Esophagus muscularis mucosa (tissue), 4 donors: ENCODE measurements at regions not wholly inside any gene's neighbourhood (a gene's known extent, or its start where the extent isn't known, plus 50 kb on each side); places are given as distances from the start of the nearest gene placed in this dataset.

Experiments
- DNase-seq: peaks from one replicate; pipeline ENCODE4 v3.0.0-alpha.2; 2017; ENCODE audit errors: extremely low spot score
- H3K27ac ChIP-seq, 4 donors: fragments of 200-600 bp; sonication (generic); replicated peaks in 1 of 4; 1 replicate in 3 of 4; 2 replicates in 1 of 4; pipeline ENCODE4 v1.5.1; 2016 to 2019; ENCODE audit warnings: mild to moderate bottlenecking in 1 of 4
- H3K27me3 ChIP-seq, 4 donors: fragments of 200-600 bp; sonication (generic); one replicate each; pipeline versions ENCODE4 v1.5.1 to v1.6.0; 2016 to 2019
- H3K36me3 ChIP-seq, 4 donors: fragments of 200-600 bp; sonication (generic); one replicate each; pipeline ENCODE4 v1.5.1; 2016 to 2019
- H3K4me1 ChIP-seq, 4 donors: fragments of 200-600 bp; sonication (generic); one replicate each; pipeline ENCODE4 v1.5.1; 2016 to 2019
- H3K4me3 ChIP-seq, 4 donors: fragments of 200-600 bp; sonication (generic); 1 replicate in 2 of 4; 2 replicates in 2 of 4; pipeline ENCODE4 v1.5.1; 2016 to 2019; ENCODE audit warnings: mild to moderate bottlenecking in 4 of 4, moderate library complexity in 1 of 4
- H3K9me3 ChIP-seq, 4 donors: fragments of 200-600 bp; sonication (generic); 1 replicate in 3 of 4; 2 replicates in 1 of 4; pipeline ENCODE4 v1.5.1; 2016 to 2019
- CTCF ChIP-seq, 3 experiments: fragments of 200-600 bp in 2 of 3; fragments of 450-650 bp in 1 of 3; sonication (generic) in 2 of 3; IDR thresholded peaks; one replicate each; pipeline ENCODE4 v1.5.1; 2017 to 2019; ENCODE audit warnings: antibody characterized with exemption in 3 of 3, mild to moderate bottlenecking in 2 of 3, moderate library complexity in 1 of 3
- EP300 ChIP-seq: sonication (generic); formaldehyde crosslinking; IDR thresholded peaks from one replicate; pipeline ENCODE4 v1.6.1; 2017; ENCODE audit warnings: antibody characterized with exemption
- POLR2A ChIP-seq: fragments of 450-650 bp; IDR thresholded peaks from one replicate; pipeline ENCODE4 v1.6.1; 2017; ENCODE audit warnings: antibody characterized with exemption, moderate library complexity, mild to moderate bottlenecking, low read depth
- POLR2AphosphoS5 ChIP-seq, 2 donors: sonication (generic); formaldehyde crosslinking; IDR thresholded peaks; one replicate each; pipeline ENCODE4 v1.6.1; 2017; ENCODE audit warnings: antibody characterized with exemption in 2 of 2
- WGBS: methylation state at CpG from one replicate; pipeline ENCODE4 v1.1.5; 2018; 5-methylcytosine and 5-hydroxymethylcytosine counted together
- intact Hi-C: fragments of 100-400 bp; cut with DNase I; formaldehyde crosslinking; loops from one replicate; pipeline ENCODE4 v1.15.1; 2023

GRCh38 chr3:145776782-145777408, 384.1 kb downstream of the PLOD2 start:
- DNase-seq, result no peak
- Histone ChIP-seq H3K27me3 (no peaks in the 10 kb centered on the region), H3K4me3 (no peak overlapping the region), H3K9me3 (no peaks in the 10 kb centered on the region), H3K4me1 (no peaks in the 10 kb centered on the region), H3K36me3 (no peaks in the 10 kb centered on the region), H3K27ac (no peak overlapping the region)
- intact Hi-C loops, result loop anchor here (10.0 kb wide), 1 partner anchor 408 kb away; no protein-coding TSS in a partner anchor
- 62% methylated on average over 4 of the region's 4 CpGs for WGBS
- TF ChIP-seq POLR2A, result no peak
- peak; percentile 48 to 69 (median 50) for TF ChIP-seq CTCF (IDR thresholded peaks at IDR 0.05)

DNA sequence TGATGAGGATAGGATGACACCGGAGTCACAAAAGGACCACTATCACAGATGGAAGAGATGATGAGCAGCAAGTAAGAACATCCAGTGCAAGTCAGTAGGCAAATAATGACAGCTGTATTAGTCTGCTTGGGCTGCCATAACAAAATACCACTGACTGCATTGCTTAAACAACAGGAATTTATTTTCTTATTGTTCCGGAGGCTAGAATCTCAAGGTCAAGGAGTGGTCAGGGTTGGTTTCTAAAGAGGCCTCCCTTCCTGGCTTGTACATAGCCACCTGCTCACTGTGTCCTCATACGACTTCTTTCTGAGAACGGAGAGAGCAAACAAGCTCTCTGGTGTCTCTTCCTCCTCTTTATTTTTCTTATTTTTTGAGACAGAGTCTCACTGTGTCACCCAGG, 380.7 kb downstream of the PLOD2 start:
- WGBS, result 80% methylated on average over 4 of the region's 4 CpGs
- H3K4me3 ChIP-seq, result no peak overlapping the region
- H3K27me3 ChIP-seq, result no peaks in the 10 kb centered on the region
- no peak for TF ChIP-seq POLR2A
- no peak for TF ChIP-seq CTCF (IDR thresholded peaks at IDR 0.05)
- TF ChIP-seq EP300, result no peak
- no peak for TF ChIP-seq POLR2AphosphoS5 (IDR thresholded peaks at IDR 0.05)
- no peak for DNase-seq
- no peaks in the 10 kb centered on the region for H3K36me3 ChIP-seq
- no peaks in the 10 kb centered on the region for H3K9me3 ChIP-seq
- no peak overlapping the region for H3K27ac ChIP-seq
- intact Hi-C loops, result no loop called here
- H3K4me1 ChIP-seq, result no peaks in the 10 kb centered on the region

DNA sequence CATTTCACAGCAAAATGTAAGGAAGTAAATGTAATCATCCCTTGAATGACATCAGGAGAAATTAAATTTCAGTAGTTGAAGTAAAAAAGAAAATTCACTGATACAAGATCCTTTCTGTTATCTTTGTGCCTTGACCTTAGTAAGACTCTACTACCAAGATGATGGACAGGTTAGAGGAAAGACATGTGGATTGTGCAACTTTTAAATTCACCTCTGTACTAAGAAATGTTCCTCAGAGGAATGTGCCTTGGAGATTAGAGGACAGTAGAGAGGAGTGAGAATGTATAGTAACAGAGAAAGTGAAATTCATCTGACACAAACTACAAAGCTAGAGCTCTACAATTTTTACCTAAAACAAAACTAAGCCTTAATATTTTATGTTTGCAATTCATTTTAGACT, 375.3 kb downstream of the PLOD2 start:
- DNase-seq, result no peak
- Histone ChIP-seq H3K4me3 (no peak overlapping the region), H3K36me3 (no peaks in the 10 kb centered on the region), H3K27me3 (no peaks in the 10 kb centered on the region), H3K4me1 (no peaks in the 10 kb centered on the region), H3K27ac (no peak overlapping the region), H3K9me3 (no peaks in the 10 kb centered on the region)
- TF ChIP-seq POLR2AphosphoS5 (IDR thresholded peaks at IDR 0.05) (no peak), CTCF (IDR thresholded peaks at IDR 0.05) (no peak), EP300 (no peak), POLR2A (no peak)
- intact Hi-C loops, result no loop called here

GRCh38 chr3:145798007-145798406, 363.0 kb downstream of the PLOD2 start:
- H3K36me3 ChIP-seq, result no peaks in the 10 kb centered on the region
- no peaks in the 10 kb centered on the region for H3K9me3 ChIP-seq
- TF ChIP-seq CTCF (IDR thresholded peaks at IDR 0.05) (no peak), POLR2A (no peak), POLR2AphosphoS5 (IDR thresholded peaks at IDR 0.05) (no peak), EP300 (no peak)
- H3K4me3 ChIP-seq, result no peak overlapping the region
- H3K27ac ChIP-seq, result no peak overlapping the region
- no peak for DNase-seq
- intact Hi-C loops, result no loop called here
- peaks cover 0 to 5% (median 0%) of the 10 kb centered on the region in 4 donors for H3K4me1 ChIP-seq
- H3K27me3 ChIP-seq, result no peaks in the 10 kb centered on the region
- 84% methylated on average over 3 of the region's 3 CpGs for WGBS
